ENCODE measurements at regions not wholly inside any gene's neighbourhood (a gene's known extent, or its start where the extent isn't known, plus 50 kb on each side); places are given as distances from the start of the nearest gene placed in this dataset.
"Not testable (repeated sequence)": the region's sequence is repeated elsewhere in the genome, so short reads cannot be mapped to it uniquely, and the experiment has no call there.

- no peaks in the 10 kb centered on the region for H3K27me3 ChIP-seq (ENCODE audit: low read length)
- no peaks in the 10 kb centered on the region for H4K20me1 ChIP-seq (ENCODE audit: low read depth, low read length)
- H3K9me3 ChIP-seq (ENCODE audit: insufficient read depth, low read length) = no peaks in the 10 kb centered on the region
- no peaks in the 10 kb centered on the region for H3K79me2 ChIP-seq (ENCODE audit: insufficient read depth, low read length)
- no peak overlapping the region for H3K4me3 ChIP-seq (ENCODE audit: insufficient read depth, low read length, poor library complexity, severe bottlenecking)
- H3K4me2 ChIP-seq (ENCODE audit: low read depth, low read length, poor library complexity, severe bottlenecking) = no peak overlapping the region
- H3K36me3 ChIP-seq (ENCODE audit: low read length) = no peaks in the 10 kb centered on the region
- H3K27ac ChIP-seq (ENCODE audit: low read depth, low read length) = no peak overlapping the region
- no peaks in the 10 kb centered on the region for H3K9me2 ChIP-seq (replicated peaks; ENCODE audit: insufficient read depth, low read length)
- H2AFZ ChIP-seq (ENCODE audit: low read depth, low read length, severe bottlenecking) = no peak overlapping the region
- TF ChIP-seq CTCF (IDR thresholded peaks at IDR 0.05; ENCODE audit: insufficient read depth, low read length, poor library complexity, severe bottlenecking) (no peak), EZH2phosphoT487 (conservative IDR thresholded peaks at IDR 0.05; ENCODE audit: low read length) (no peak)
- H3K9ac ChIP-seq (ENCODE audit: low read length) = no peak overlapping the region
- no peaks in the 10 kb centered on the region for H3F3A ChIP-seq (ENCODE audit: insufficient read depth)
Observed at GRCh38 chr5:158451993-158452672, 593.2 kb upstream of the CLINT1 start.

GRCh38 chr5:158451203-158451992 lies 592.5 kb upstream of the CLINT1 start:
- no peaks in the 10 kb centered on the region for H4K20me1 ChIP-seq (ENCODE audit: low read depth, low read length)
- no peaks in the 10 kb centered on the region for H3K36me3 ChIP-seq (ENCODE audit: low read length)
- no peak overlapping the region for H3K4me2 ChIP-seq (ENCODE audit: low read depth, low read length, poor library complexity, severe bottlenecking)
- H3K4me3 ChIP-seq (ENCODE audit: insufficient read depth, low read length, poor library complexity, severe bottlenecking) = no peak overlapping the region
- no peaks in the 10 kb centered on the region for H3K9me2 ChIP-seq (replicated peaks; ENCODE audit: insufficient read depth, low read length)
- H3K27ac ChIP-seq (ENCODE audit: low read depth, low read length) = no peak overlapping the region
- no peaks in the 10 kb centered on the region for H3K9me3 ChIP-seq (ENCODE audit: insufficient read depth, low read length)
- no peaks in the 10 kb centered on the region for H3K27me3 ChIP-seq (ENCODE audit: low read length)
- no peak overlapping the region for H3K9ac ChIP-seq (ENCODE audit: low read length)
- TF ChIP-seq CTCF (IDR thresholded peaks at IDR 0.05; ENCODE audit: insufficient read depth, low read length, poor library complexity, severe bottlenecking) = no peak
- TF ChIP-seq EZH2phosphoT487 (conservative IDR thresholded peaks at IDR 0.05; ENCODE audit: low read length) = no peak
- no peaks in the 10 kb centered on the region for H3K79me2 ChIP-seq (ENCODE audit: insufficient read depth, low read length)
- H2AFZ ChIP-seq (ENCODE audit: low read depth, low read length, severe bottlenecking) = no peak overlapping the region
- no peaks in the 10 kb centered on the region for H3F3A ChIP-seq (ENCODE audit: insufficient read depth)

- no peaks in the 10 kb centered on the region for H4K20me1 ChIP-seq (ENCODE audit: low read depth, low read length)
- H3K9ac ChIP-seq (ENCODE audit: low read length) = no peak overlapping the region
- H3K9me3 ChIP-seq (ENCODE audit: insufficient read depth, low read length) = no peaks in the 10 kb centered on the region
- TF ChIP-seq CTCF (IDR thresholded peaks at IDR 0.05; ENCODE audit: insufficient read depth, low read length, poor library complexity, severe bottlenecking) (no peak), EZH2phosphoT487 (conservative IDR thresholded peaks at IDR 0.05; ENCODE audit: low read length) (no peak)
- H3F3A ChIP-seq (ENCODE audit: insufficient read depth) = no peaks in the 10 kb centered on the region
- no peak overlapping the region for H2AFZ ChIP-seq (ENCODE audit: low read depth, low read length, severe bottlenecking)
- H3K4me2 ChIP-seq (ENCODE audit: low read depth, low read length, poor library complexity, severe bottlenecking) = no peak overlapping the region
- no peak overlapping the region for H3K27ac ChIP-seq (ENCODE audit: low read depth, low read length)
- no peak overlapping the region for H3K4me3 ChIP-seq (ENCODE audit: insufficient read depth, low read length, poor library complexity, severe bottlenecking)
- H3K36me3 ChIP-seq (ENCODE audit: low read length) = no peaks in the 10 kb centered on the region
- no peaks in the 10 kb centered on the region for H3K27me3 ChIP-seq (ENCODE audit: low read length)
- H3K79me2 ChIP-seq (ENCODE audit: insufficient read depth, low read length) = no peaks in the 10 kb centered on the region
- no peaks in the 10 kb centered on the region for H3K9me2 ChIP-seq (replicated peaks; ENCODE audit: insufficient read depth, low read length)
Observed at GRCh38 chr5:158450751-158451171, 591.8 kb upstream of the CLINT1 start.

- not testable (repeated sequence) for H3K27me3 ChIP-seq (ENCODE audit: low read length); H3K9ac ChIP-seq (ENCODE audit: low read length); H3F3A ChIP-seq (ENCODE audit: insufficient read depth); H3K9me3 ChIP-seq (ENCODE audit: insufficient read depth, low read length); H3K79me2 ChIP-seq (ENCODE audit: insufficient read depth, low read length); H3K27ac ChIP-seq (ENCODE audit: low read depth, low read length); H2AFZ ChIP-seq (ENCODE audit: low read depth, low read length, severe bottlenecking); H4K20me1 ChIP-seq (ENCODE audit: low read depth, low read length); H3K4me3 ChIP-seq (ENCODE audit: insufficient read depth, low read length, poor library complexity, severe bottlenecking); H3K9me2 ChIP-seq (replicated peaks; ENCODE audit: insufficient read depth, low read length); H3K36me3 ChIP-seq (ENCODE audit: low read length); H3K4me2 ChIP-seq (ENCODE audit: low read depth, low read length, poor library complexity, severe bottlenecking)
Observed at GRCh38 chr5:158446761-158447160, 587.8 kb upstream of the CLINT1 start.

GRCh38 chr5:158439204-158439603 lies 580.3 kb upstream of the CLINT1 start:
- not testable (repeated sequence) for H3K9me2 ChIP-seq (replicated peaks; ENCODE audit: insufficient read depth, low read length); H3K9me3 ChIP-seq (ENCODE audit: insufficient read depth, low read length); H4K20me1 ChIP-seq (ENCODE audit: low read depth, low read length); H3K27me3 ChIP-seq (ENCODE audit: low read length); H3K79me2 ChIP-seq (ENCODE audit: insufficient read depth, low read length); H3K27ac ChIP-seq (ENCODE audit: low read depth, low read length); H2AFZ ChIP-seq (ENCODE audit: low read depth, low read length, severe bottlenecking); H3K9ac ChIP-seq (ENCODE audit: low read length); H3K4me3 ChIP-seq (ENCODE audit: insufficient read depth, low read length, poor library complexity, severe bottlenecking); H3K36me3 ChIP-seq (ENCODE audit: low read length); H3F3A ChIP-seq (ENCODE audit: insufficient read depth); H3K4me2 ChIP-seq (ENCODE audit: low read depth, low read length, poor library complexity, severe bottlenecking)

All from SU-DHL-6 (cell line).